Liver (tissue), 8 donors: ENCODE measurements at regions not wholly inside any gene's neighbourhood (a gene's known extent, or its start where the extent isn't known, plus 50 kb on each side); places are given as distances from the start of the nearest gene placed in this dataset.

ENCODE experiments used
- DNase-seq: peaks from one replicate; pipeline ENCODE4 v3.0.0-alpha.2; 2017; ENCODE audit warnings: low spot score
- H3K27ac ChIP-seq, 2 donors: one replicate each; pipeline ENCODE4 v1.7.0; 2013; ENCODE audit warnings: inconsistent platforms in 2 of 2, low read length in 2 of 2, control low read depth in 1 of 2, low read depth in 1 of 2, mild to moderate bottlenecking in 1 of 2
- H3K27me3 ChIP-seq, 4 donors: one replicate each; pipeline versions ENCODE4 v1.6.1 to v1.7.0; 2013; ENCODE audit warnings: low read length in 3 of 4, inconsistent platforms in 1 of 4, mild to moderate bottlenecking in 1 of 4, moderate library complexity in 1 of 4; ENCODE audit not compliant: control insufficient read depth in 4 of 4, insufficient read depth in 4 of 4
- H3K36me3 ChIP-seq, 4 donors: one replicate each; pipeline versions ENCODE4 v1.6.1 to v1.7.0; 2013; ENCODE audit warnings: low read length in 3 of 4, mild to moderate bottlenecking in 3 of 4, low read depth in 1 of 4, moderate library complexity in 1 of 4; ENCODE audit not compliant: control insufficient read depth in 4 of 4, insufficient read depth in 3 of 4
- H3K4me1 ChIP-seq, 4 donors: one replicate each; pipeline versions ENCODE4 v1.6.1 to v1.7.0; 2013; ENCODE audit warnings: low read length in 3 of 4, mild to moderate bottlenecking in 3 of 4, moderate library complexity in 1 of 4; ENCODE audit not compliant: control insufficient read depth in 4 of 4, insufficient read depth in 4 of 4
- H3K4me3 ChIP-seq, 3 donors: one replicate each; pipeline versions ENCODE4 v1.6.1 to v1.7.0; 2013; ENCODE audit warnings: low read length in 3 of 3, control low read depth in 1 of 3, low read depth in 1 of 3, mild to moderate bottlenecking in 1 of 3
- H3K9ac ChIP-seq, 2 donors: one replicate each; pipeline ENCODE4 v1.7.0; 2013; ENCODE audit warnings: low read length in 2 of 2, mild to moderate bottlenecking in 2 of 2, moderate library complexity in 2 of 2, control low read depth in 1 of 2, low read depth in 1 of 2
- H3K9me3 ChIP-seq, 4 donors: one replicate each; pipeline versions ENCODE4 v1.6.1 to v1.7.0; 2013; ENCODE audit warnings: low read length in 3 of 4; ENCODE audit not compliant: control insufficient read depth in 4 of 4
- EGR1 ChIP-seq, 2 donors: IDR thresholded peaks; 2 replicates each; pipeline ENCODE4 v1.6.1; 2016 to 2018; ENCODE audit warnings: antibody characterized with exemption in 2 of 2, low read depth in 2 of 2
- FOXA1 ChIP-seq: IDR thresholded peaks from 2 replicates; pipeline ENCODE4 v1.6.1; 2016; ENCODE audit warnings: antibody characterized with exemption
- GABPA ChIP-seq, 2 donors: IDR thresholded peaks in 1 of 2; conservative IDR thresholded peaks in 1 of 2; 2 replicates each; pipeline ENCODE4 v1.6.1; 2016; ENCODE audit warnings: antibody characterized with exemption in 2 of 2, mild to moderate bottlenecking in 1 of 2, moderate library complexity in 1 of 2
- HNF4A ChIP-seq, 2 donors: conservative IDR thresholded peaks; 2 replicates each; pipeline ENCODE4 v1.6.1; 2016; ENCODE audit warnings: antibody characterized with exemption in 2 of 2, mild to moderate bottlenecking in 2 of 2
- HNF4G ChIP-seq: IDR thresholded peaks from 2 replicates; pipeline ENCODE4 v1.6.1; 2016; ENCODE audit warnings: antibody characterized with exemption
- JUND ChIP-seq, 2 donors: IDR thresholded peaks; 2 replicates each; pipeline ENCODE4 v1.6.1; 2016; ENCODE audit warnings: antibody characterized with exemption in 2 of 2
- RAD21 ChIP-seq, 2 donors: IDR thresholded peaks; 2 replicates each; pipeline ENCODE4 v1.6.1; 2016; ENCODE audit warnings: antibody characterized with exemption in 2 of 2, mild to moderate bottlenecking in 2 of 2
- RXRA ChIP-seq, 2 donors: IDR thresholded peaks; 2 replicates each; pipeline ENCODE4 v1.6.1; 2017 to 2018; ENCODE audit warnings: antibody characterized with exemption in 2 of 2, mild to moderate bottlenecking in 1 of 2
- SP1 ChIP-seq: IDR thresholded peaks from 2 replicates; pipeline ENCODE4 v1.6.1; 2018; ENCODE audit warnings: antibody characterized with exemption, mild to moderate bottlenecking
- TAF1 ChIP-seq: conservative IDR thresholded peaks from 2 replicates; pipeline ENCODE4 v1.6.1; 2016; ENCODE audit warnings: antibody characterized with exemption, mild to moderate bottlenecking
- YY1 ChIP-seq: IDR thresholded peaks from 2 replicates; pipeline ENCODE4 v1.6.1; 2016; ENCODE audit warnings: antibody characterized with exemption, mild to moderate bottlenecking
- WGBS: extraction: QIAGEN DNeasy Blood & Tissue Kit; methylation state at CpG from one replicate; pipeline ENCODE4 v1.1.7; 2013; 5-methylcytosine and 5-hydroxymethylcytosine counted together
- TF ChIP-seq, protein P1 (sequence below): fragments of 150-350 bp; IDR thresholded peaks from 2 replicates; pipeline ENCODE4 v1.5.1; 2017; ENCODE audit warnings: improper control_type of control experiment, low read depth, low read length; ENCODE audit not compliant: missing input control
- TF ChIP-seq, protein P2 (sequence below): IDR thresholded peaks from 2 replicates; pipeline ENCODE4 v1.6.1; 2016; ENCODE audit warnings: antibody characterized with exemption
- TF ChIP-seq, protein P3 (sequence below): IDR thresholded peaks from 2 replicates; pipeline ENCODE4 v1.6.1; 2016; ENCODE audit warnings: antibody characterized with exemption
- TF ChIP-seq, protein P4 (sequence below): IDR thresholded peaks from 2 replicates; pipeline ENCODE4 v1.6.1; 2016; ENCODE audit warnings: antibody characterized with exemption
- donor health status: healthy.
- donor health status: healthy.
- donor health status: healthy.
- donor health status: healthy.
- donor health status: healthy.

DNA sequence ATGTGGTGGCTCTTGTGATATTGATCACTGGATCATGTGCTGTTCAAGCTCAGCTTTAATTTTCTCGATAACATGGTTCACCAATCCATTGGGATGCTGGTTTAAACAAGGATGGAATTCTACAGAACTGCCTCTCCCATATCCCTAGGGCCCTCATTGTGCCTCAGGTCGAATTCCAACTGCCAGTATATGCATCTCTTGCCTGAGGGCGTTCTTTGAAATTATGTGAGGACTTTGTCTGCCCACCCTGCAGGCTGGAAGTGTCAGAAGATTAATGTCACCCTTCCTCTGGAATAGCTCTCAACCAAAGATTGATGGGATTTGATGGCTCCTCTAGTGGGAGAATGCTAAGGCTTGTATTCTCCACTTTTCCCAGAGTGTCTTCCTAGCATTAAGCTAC is 175.6 kb upstream of the GALNT15 start:
- no peak overlapping the region for H3K27ac ChIP-seq
- TF ChIP-seq JUND (IDR thresholded peaks at IDR 0.05) (no peak), EGR1 (IDR thresholded peaks at IDR 0.05; ENCODE audit: low read depth in 2 of 2) (no peak), TAF1 (no peak), SP1 (no peak), FOXA1 (no peak), RXRA (IDR thresholded peaks at IDR 0.05) (no peak)
- TF ChIP-seq, protein P1, sequence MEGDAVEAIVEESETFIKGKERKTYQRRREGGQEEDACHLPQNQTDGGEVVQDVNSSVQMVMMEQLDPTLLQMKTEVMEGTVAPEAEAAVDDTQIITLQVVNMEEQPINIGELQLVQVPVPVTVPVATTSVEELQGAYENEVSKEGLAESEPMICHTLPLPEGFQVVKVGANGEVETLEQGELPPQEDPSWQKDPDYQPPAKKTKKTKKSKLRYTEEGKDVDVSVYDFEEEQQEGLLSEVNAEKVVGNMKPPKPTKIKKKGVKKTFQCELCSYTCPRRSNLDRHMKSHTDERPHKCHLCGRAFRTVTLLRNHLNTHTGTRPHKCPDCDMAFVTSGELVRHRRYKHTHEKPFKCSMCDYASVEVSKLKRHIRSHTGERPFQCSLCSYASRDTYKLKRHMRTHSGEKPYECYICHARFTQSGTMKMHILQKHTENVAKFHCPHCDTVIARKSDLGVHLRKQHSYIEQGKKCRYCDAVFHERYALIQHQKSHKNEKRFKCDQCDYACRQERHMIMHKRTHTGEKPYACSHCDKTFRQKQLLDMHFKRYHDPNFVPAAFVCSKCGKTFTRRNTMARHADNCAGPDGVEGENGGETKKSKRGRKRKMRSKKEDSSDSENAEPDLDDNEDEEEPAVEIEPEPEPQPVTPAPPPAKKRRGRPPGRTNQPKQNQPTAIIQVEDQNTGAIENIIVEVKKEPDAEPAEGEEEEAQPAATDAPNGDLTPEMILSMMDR = no peak
- TF ChIP-seq, protein P2, sequence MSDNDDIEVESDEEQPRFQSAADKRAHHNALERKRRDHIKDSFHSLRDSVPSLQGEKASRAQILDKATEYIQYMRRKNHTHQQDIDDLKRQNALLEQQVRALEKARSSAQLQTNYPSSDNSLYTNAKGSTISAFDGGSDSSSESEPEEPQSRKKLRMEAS = no peak
- TF ChIP-seq, protein P3, sequence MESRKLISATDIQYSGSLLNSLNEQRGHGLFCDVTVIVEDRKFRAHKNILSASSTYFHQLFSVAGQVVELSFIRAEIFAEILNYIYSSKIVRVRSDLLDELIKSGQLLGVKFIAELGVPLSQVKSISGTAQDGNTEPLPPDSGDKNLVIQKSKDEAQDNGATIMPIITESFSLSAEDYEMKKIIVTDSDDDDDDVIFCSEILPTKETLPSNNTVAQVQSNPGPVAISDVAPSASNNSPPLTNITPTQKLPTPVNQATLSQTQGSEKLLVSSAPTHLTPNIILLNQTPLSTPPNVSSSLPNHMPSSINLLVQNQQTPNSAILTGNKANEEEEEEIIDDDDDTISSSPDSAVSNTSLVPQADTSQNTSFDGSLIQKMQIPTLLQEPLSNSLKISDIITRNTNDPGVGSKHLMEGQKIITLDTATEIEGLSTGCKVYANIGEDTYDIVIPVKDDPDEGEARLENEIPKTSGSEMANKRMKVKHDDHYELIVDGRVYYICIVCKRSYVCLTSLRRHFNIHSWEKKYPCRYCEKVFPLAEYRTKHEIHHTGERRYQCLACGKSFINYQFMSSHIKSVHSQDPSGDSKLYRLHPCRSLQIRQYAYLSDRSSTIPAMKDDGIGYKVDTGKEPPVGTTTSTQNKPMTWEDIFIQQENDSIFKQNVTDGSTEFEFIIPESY = no peak
- TF ChIP-seq, protein P4, sequence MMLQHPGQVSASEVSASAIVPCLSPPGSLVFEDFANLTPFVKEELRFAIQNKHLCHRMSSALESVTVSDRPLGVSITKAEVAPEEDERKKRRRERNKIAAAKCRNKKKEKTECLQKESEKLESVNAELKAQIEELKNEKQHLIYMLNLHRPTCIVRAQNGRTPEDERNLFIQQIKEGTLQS = no peak
- DNase-seq = no peak
- no peaks in the 10 kb centered on the region for H3K27me3 ChIP-seq
- no peaks in the 10 kb centered on the region for H3K9me3 ChIP-seq
- WGBS = 76% methylated on average over 3 of the region's 3 CpGs
- H3K4me1 ChIP-seq = no peaks in the 10 kb centered on the region
- no peaks in the 10 kb centered on the region for H3K36me3 ChIP-seq
- no peak overlapping the region for H3K4me3 ChIP-seq
- no peak overlapping the region for H3K9ac ChIP-seq

DNA sequence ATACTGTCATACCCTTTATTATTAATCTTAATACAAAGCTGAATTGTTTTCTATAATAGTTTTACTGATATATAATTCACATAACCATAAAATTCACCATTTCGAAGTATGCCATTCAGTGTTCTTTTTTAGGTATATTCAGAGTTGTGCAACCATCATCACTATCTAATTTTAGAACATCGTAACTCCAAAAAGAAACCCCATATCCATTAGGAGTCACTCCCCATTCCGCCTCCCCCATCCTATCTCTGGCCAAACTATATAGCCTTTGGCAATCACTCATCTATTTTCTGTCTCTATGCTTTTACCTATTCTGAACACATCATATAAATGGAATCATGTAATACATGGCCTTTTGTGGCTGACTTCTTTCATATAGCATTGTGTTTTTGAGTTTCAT is 169.7 kb upstream of the GALNT15 start:
- peaks cover 0 to 4% (median 0%) of the 10 kb centered on the region in 4 donors for H3K9me3 ChIP-seq
- H3K4me1 ChIP-seq = no peaks in the 10 kb centered on the region
- 95% methylated on average over 3 of the region's 3 CpGs for WGBS
- H3K27ac ChIP-seq = no peak overlapping the region
- no peak overlapping the region for H3K4me3 ChIP-seq
- no peak for DNase-seq
- no peaks in the 10 kb centered on the region for H3K36me3 ChIP-seq
- TF ChIP-seq EGR1 (IDR thresholded peaks at IDR 0.05; ENCODE audit: low read depth in 2 of 2) = no peak
- TF ChIP-seq YY1 = no peak
- TF ChIP-seq HNF4A (conservative IDR thresholded peaks at IDR 0.05) = no peak
- no peak for TF ChIP-seq TAF1
- TF ChIP-seq, protein P2 = no peak
- TF ChIP-seq, protein P4 = no peak
- no peak for TF ChIP-seq SP1
- no peak for TF ChIP-seq FOXA1
- TF ChIP-seq RAD21 (IDR thresholded peaks at IDR 0.05) = no peak
- TF ChIP-seq HNF4G = no peak
- TF ChIP-seq JUND (IDR thresholded peaks at IDR 0.05) = no peak
- TF ChIP-seq, protein P1 = no peak
- no peak for TF ChIP-seq GABPA (IDR thresholded peaks at IDR 0.05 in 1 of 2, conservative IDR thresholded peaks at IDR 0.05 in 1 of 2)
- no peaks in the 10 kb centered on the region for H3K27me3 ChIP-seq
- no peak overlapping the region for H3K9ac ChIP-seq
